ENCODE measurements at regions not wholly inside any gene's neighbourhood (a gene's known extent, or its start where the extent isn't known, plus 50 kb on each side); places are given as distances from the start of the nearest gene placed in this dataset.

- no peak for TF ChIP-seq ZBTB11 (CRISPR knock-in tag; IDR thresholded peaks at IDR 0.05)
- TF ChIP-seq CBX3 (IDR thresholded peaks at IDR 0.05; ENCODE audit: borderline replicate concordance in 1 of 2, low read length in 2 of 2) = no peak
- TF ChIP-seq, protein P1, sequence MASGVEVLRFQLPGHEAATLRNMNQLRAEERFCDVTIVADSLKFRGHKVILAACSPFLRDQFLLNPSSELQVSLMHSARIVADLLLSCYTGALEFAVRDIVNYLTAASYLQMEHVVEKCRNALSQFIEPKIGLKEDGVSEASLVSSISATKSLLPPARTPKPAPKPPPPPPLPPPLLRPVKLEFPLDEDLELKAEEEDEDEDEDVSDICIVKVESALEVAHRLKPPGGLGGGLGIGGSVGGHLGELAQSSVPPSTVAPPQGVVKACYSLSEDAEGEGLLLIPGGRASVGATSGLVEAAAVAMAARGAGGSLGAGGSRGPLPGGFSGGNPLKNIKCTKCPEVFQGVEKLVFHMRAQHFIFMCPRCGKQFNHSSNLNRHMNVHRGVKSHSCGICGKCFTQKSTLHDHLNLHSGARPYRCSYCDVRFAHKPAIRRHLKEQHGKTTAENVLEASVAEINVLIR (CRISPR knock-in tag; IDR thresholded peaks at IDR 0.05) = no peak
- no peak for TF ChIP-seq ZNF699 (CRISPR knock-in tag; IDR thresholded peaks at IDR 0.05; ENCODE audit: insufficient replicate concordance)
- TF ChIP-seq MEIS2 (IDR thresholded peaks at IDR 0.05; ENCODE audit: partially characterized antibody) = no peak
- TF ChIP-seq, protein P2, sequence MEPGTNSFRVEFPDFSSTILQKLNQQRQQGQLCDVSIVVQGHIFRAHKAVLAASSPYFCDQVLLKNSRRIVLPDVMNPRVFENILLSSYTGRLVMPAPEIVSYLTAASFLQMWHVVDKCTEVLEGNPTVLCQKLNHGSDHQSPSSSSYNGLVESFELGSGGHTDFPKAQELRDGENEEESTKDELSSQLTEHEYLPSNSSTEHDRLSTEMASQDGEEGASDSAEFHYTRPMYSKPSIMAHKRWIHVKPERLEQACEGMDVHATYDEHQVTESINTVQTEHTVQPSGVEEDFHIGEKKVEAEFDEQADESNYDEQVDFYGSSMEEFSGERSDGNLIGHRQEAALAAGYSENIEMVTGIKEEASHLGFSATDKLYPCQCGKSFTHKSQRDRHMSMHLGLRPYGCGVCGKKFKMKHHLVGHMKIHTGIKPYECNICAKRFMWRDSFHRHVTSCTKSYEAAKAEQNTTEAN (CRISPR knock-in tag; IDR thresholded peaks at IDR 0.05) = no peak
- TF ChIP-seq TEAD4 (IDR thresholded peaks at IDR 0.05; ENCODE audit: low read length) = no peak
- no peak for TF ChIP-seq TEAD4 (CRISPR knock-in tag; IDR thresholded peaks at IDR 0.05; ENCODE audit: borderline replicate concordance)
- TF ChIP-seq TFAM (CRISPR knock-in tag; conservative IDR thresholded peaks at IDR 0.05) = no peak
These were observed 722.7 kb downstream of the TSN start (continued) for GRCh38 chr2:122478117-122478516.
